ENCODE measurements at regions not wholly inside any gene's neighbourhood (a gene's known extent, or its start where the extent isn't known, plus 50 kb on each side); places are given as distances from the start of the nearest gene placed in this dataset.

- intact Hi-C loops (cut with micrococcal nuclease; ENCODE audit: unreplicated experiment), result no loop called here
- CTCF ChIA-PET (ENCODE audit: low intra/inter-chr PET ratio, low total read pairs), result no interaction called here
- Histone ChIP-seq H2AFZ (ENCODE audit: low read length) (no peak overlapping the region), H3K79me2 (ENCODE audit: insufficient read depth, low read length) (no peaks in the 10 kb centered on the region), H3K27me3 (ENCODE audit: control insufficient read depth in 1 of 2, insufficient read depth in 2 of 2, low read length in 2 of 2) (no peaks in the 10 kb centered on the region), H3K9me3 (ENCODE audit: low read length) (no peaks in the 10 kb centered on the region), H3K4me3 (replicated peaks in 1 of 3; ENCODE audit: insufficient read depth in 1 of 3, low read depth in 2 of 3, low read length in 3 of 3) (no peak overlapping the region), H3K9ac (ENCODE audit: insufficient read depth, low read depth, low read length) (no peak overlapping the region), H3K36me3 (replicated peaks in 1 of 2; ENCODE audit: control insufficient read depth in 1 of 2, insufficient read depth in 2 of 2, low read length in 2 of 2) (no peaks in the 10 kb centered on the region), H3K4me1 (ENCODE audit: insufficient read depth, low read length) (no peaks in the 10 kb centered on the region), H3K4me2 (ENCODE audit: low read depth, low read length) (no peak overlapping the region), H4K20me1 (ENCODE audit: insufficient read depth, low read length) (no peaks in the 10 kb centered on the region), H3K27ac (ENCODE audit: extremely low read length, insufficient read depth, low read length) (no peak overlapping the region)
- no peak for TF ChIP-seq NFATC3 (CRISPR knock-in tag; IDR thresholded peaks at IDR 0.05)
- no peak for TF ChIP-seq ZNF841 (CRISPR knock-in tag; IDR thresholded peaks at IDR 0.05; ENCODE audit: borderline replicate concordance)
- no peak for TF ChIP-seq ZNF576 (CRISPR knock-in tag; IDR thresholded peaks at IDR 0.05)
- no peak for TF ChIP-seq MTA1 (CRISPR knock-in tag; IDR thresholded peaks at IDR 0.05; ENCODE audit: borderline replicate concordance)
- no peak for TF ChIP-seq ZFP82 (CRISPR knock-in tag; IDR thresholded peaks at IDR 0.05; ENCODE audit: borderline replicate concordance)
- in situ Hi-C loops (cut with HindIII; ENCODE audit: extremely low pct_ligation_motif_present, low pct_unique_long_range_greater_than_20kb), result no loop called here
- POLR2A ChIA-PET, result no interaction called here
- DNase-seq (ENCODE audit: low spot score), result no peak
- no peak for FAIRE-seq
- ATAC-seq, result no peak
- BruUV-seq (replicated peaks), result no TSS peak
Observed at GRCh38 chr3:178223876-178224275, 312.4 kb upstream of the KCNMB2 start.

GRCh38 chr3:178226094-178226493, 310.1 kb upstream of the KCNMB2 start:
- CTCF ChIA-PET (ENCODE audit: low intra/inter-chr PET ratio, low total read pairs), result no interaction called here
- intact Hi-C loops (cut with micrococcal nuclease; ENCODE audit: unreplicated experiment), result no loop called here
- no peak for DNase-seq (ENCODE audit: low spot score)
- in situ Hi-C loops (cut with HindIII; ENCODE audit: extremely low pct_ligation_motif_present, low pct_unique_long_range_greater_than_20kb), result no loop called here
- H3K4me1 ChIP-seq (ENCODE audit: insufficient read depth, low read length), result no peaks in the 10 kb centered on the region
- H4K20me1 ChIP-seq (ENCODE audit: insufficient read depth, low read length), result no peaks in the 10 kb centered on the region
- no peaks in the 10 kb centered on the region for H3K27me3 ChIP-seq (ENCODE audit: control insufficient read depth in 1 of 2, insufficient read depth in 2 of 2, low read length in 2 of 2)
- BruUV-seq (replicated peaks), result no TSS peak
- no peak overlapping the region for H3K4me2 ChIP-seq (ENCODE audit: low read depth, low read length)
- H3K9ac ChIP-seq (ENCODE audit: insufficient read depth, low read depth, low read length), result no peak overlapping the region
- TF ChIP-seq ZNF747 (CRISPR knock-in tag; IDR thresholded peaks at IDR 0.05; ENCODE audit: borderline replicate concordance) (no peak), MED1 (CRISPR knock-in tag; IDR thresholded peaks at IDR 0.05) (no peak), NR0B2 (CRISPR knock-in tag; IDR thresholded peaks at IDR 0.05) (no peak), ZNF703 (CRISPR knock-in tag; IDR thresholded peaks at IDR 0.05; ENCODE audit: borderline replicate concordance) (no peak), ZNF224 (CRISPR knock-in tag; IDR thresholded peaks at IDR 0.05) (no peak), NAIF1 (CRISPR knock-in tag; IDR thresholded peaks at IDR 0.05; ENCODE audit: borderline replicate concordance) (no peak), CSRNP1 (CRISPR knock-in tag; IDR thresholded peaks at IDR 0.05) (no peak)
- FAIRE-seq, result no peak
- no peaks in the 10 kb centered on the region for H3K79me2 ChIP-seq (ENCODE audit: insufficient read depth, low read length)
- H2AFZ ChIP-seq (ENCODE audit: low read length), result no peak overlapping the region
- H3K27ac ChIP-seq (ENCODE audit: extremely low read length, insufficient read depth, low read length), result no peak overlapping the region
- WGBS (ENCODE audit: low lambda C conversion rate), result 2% methylated on average over 2 of the region's 2 CpGs
- H3K4me3 ChIP-seq (replicated peaks in 1 of 3; ENCODE audit: insufficient read depth in 1 of 3, low read depth in 2 of 3, low read length in 3 of 3), result no peak overlapping the region
- no peaks in the 10 kb centered on the region for H3K9me3 ChIP-seq (ENCODE audit: low read length)
- POLR2A ChIA-PET, result no interaction called here
- H3K36me3 ChIP-seq (replicated peaks in 1 of 2; ENCODE audit: control insufficient read depth in 1 of 2, insufficient read depth in 2 of 2, low read length in 2 of 2), result no peaks in the 10 kb centered on the region
- no peak for ATAC-seq
